Astrocyte (in vitro differentiated cells and primary cell): ENCODE measurements at regions not wholly inside any gene's neighbourhood (a gene's known extent, or its start where the extent isn't known, plus 50 kb on each side); places are given as distances from the start of the nearest gene placed in this dataset.
"Not testable (repeated sequence)": the region's sequence is repeated elsewhere in the genome, so short reads cannot be mapped to it uniquely, and the experiment has no call there.

ENCODE experiments used
- DNase-seq: peaks from one replicate; pipeline ENCODE4 v3.0.0-alpha.2; 2010; ENCODE audit warnings: low read depth
- FAIRE-seq: peaks from 2 replicates; lab custom pipeline; 2011; peaks lifted over from hg19 to GRCh38; lab: Jason Lieb, UNC
- H2AFZ ChIP-seq: 2 replicates; pipeline ENCODE4 v1.6.0; 2012; ENCODE audit warnings: low read depth, low read length, inconsistent platforms
- H3K27ac ChIP-seq: 2 replicates; pipeline ENCODE4 v1.5.1; 2011; ENCODE audit warnings: low read depth, low read length, inconsistent platforms
- H3K27me3 ChIP-seq: 2 replicates; pipeline ENCODE4 v1.6.0; 2011; ENCODE audit warnings: low read length, inconsistent platforms; ENCODE audit not compliant: insufficient read depth
- H3K36me3 ChIP-seq: 2 replicates; pipeline ENCODE4 v1.5.1; 2011; ENCODE audit warnings: low read length, inconsistent platforms; ENCODE audit not compliant: insufficient read depth
- H3K4me1 ChIP-seq: 2 replicates; pipeline ENCODE4 v1.5.1; 2011; ENCODE audit warnings: low read length, inconsistent platforms; ENCODE audit not compliant: insufficient read depth
- H3K4me2 ChIP-seq: 2 replicates; pipeline ENCODE4 v1.6.0; 2012; ENCODE audit warnings: low read length, inconsistent platforms
- H3K4me3 ChIP-seq: 2 replicates; pipeline ENCODE4 v1.5.1; 2011; ENCODE audit warnings: low read depth, mild to moderate bottlenecking, low read length, inconsistent platforms; ENCODE audit not compliant: insufficient read depth
- H3K79me2 ChIP-seq: 2 replicates; pipeline ENCODE4 v1.6.0; 2012; ENCODE audit warnings: mild to moderate bottlenecking, low read length, inconsistent platforms; ENCODE audit not compliant: insufficient read depth
- H3K9ac ChIP-seq: 2 replicates; pipeline ENCODE4 v1.6.0; 2012; ENCODE audit warnings: mild to moderate bottlenecking, low read length, inconsistent platforms
- H3K9me3 ChIP-seq: 2 replicates; pipeline ENCODE4 v1.5.1; 2012; ENCODE audit warnings: low read depth, mild to moderate bottlenecking, low read length, inconsistent platforms; ENCODE audit not compliant: insufficient read depth
- H4K20me1 ChIP-seq: 2 replicates; pipeline ENCODE4 v1.6.0; 2012; ENCODE audit warnings: low read length, inconsistent platforms; ENCODE audit not compliant: insufficient read depth
- H3K27ac Mint-ChIP-seq: one replicate; pipeline ENCODE4 v1.8.0; 2021; ENCODE audit warnings: mild to moderate bottlenecking, mixed read lengths; ENCODE audit not compliant: unreplicated experiment
- H3K27me3 Mint-ChIP-seq: one replicate; pipeline ENCODE4 v1.8.0; 2021; ENCODE audit warnings: low read depth, mixed read lengths; ENCODE audit not compliant: unreplicated experiment
- H3K36me3 Mint-ChIP-seq: one replicate; pipeline ENCODE4 v1.8.0; 2021; ENCODE audit warnings: low read depth, mixed read lengths; ENCODE audit not compliant: unreplicated experiment
- H3K4me1 Mint-ChIP-seq: one replicate; pipeline ENCODE4 v1.8.0; 2021; ENCODE audit warnings: low read depth, mixed read lengths; ENCODE audit not compliant: unreplicated experiment
- H3K4me3 Mint-ChIP-seq: one replicate; pipeline ENCODE4 v1.8.0; 2021; ENCODE audit warnings: mild to moderate bottlenecking, moderate library complexity, mixed read lengths; ENCODE audit not compliant: unreplicated experiment
- H3K9me3 Mint-ChIP-seq: one replicate; pipeline ENCODE4 v1.8.0; 2021; ENCODE audit warnings: mild to moderate bottlenecking, mixed read lengths; ENCODE audit not compliant: unreplicated experiment
- EZH2 ChIP-seq: IDR thresholded peaks from 2 replicates; pipeline ENCODE4 v1.6.1; 2012; ENCODE audit warnings: mild to moderate bottlenecking, low read length, inconsistent platforms; ENCODE audit not compliant: insufficient read depth
- TF ChIP-seq, protein P1 (sequence below): IDR thresholded peaks from 2 replicates; pipeline ENCODE4 v1.5.1; 2011; ENCODE audit warnings: low read depth, mild to moderate bottlenecking, inconsistent platforms, low read length, moderate library complexity; ENCODE audit not compliant: insufficient read depth

DNA sequence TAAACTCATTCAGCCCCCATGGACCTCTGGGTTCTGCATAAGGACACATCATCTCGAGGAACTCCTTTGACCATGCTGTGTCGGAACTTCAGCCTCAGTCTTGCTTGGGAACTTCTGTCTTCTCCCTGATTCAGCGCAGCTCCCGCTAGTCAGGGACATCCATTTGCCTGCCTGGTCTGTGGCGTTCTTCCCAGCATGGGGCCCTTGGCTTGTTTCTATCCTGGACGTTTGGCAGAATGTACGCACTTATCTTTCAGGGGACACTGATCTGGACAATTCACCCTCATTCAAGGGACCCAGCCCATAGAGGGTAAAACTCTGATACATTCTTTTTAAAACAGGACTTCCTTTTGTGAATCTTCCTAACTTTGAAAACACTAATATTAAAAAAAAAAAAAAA lies 75.8 kb upstream of the WIPF1 start:
- Mint-ChIP-seq H3K4me3 (no peak overlapping the region), H3K27ac (no peak overlapping the region), H3K27me3 (no peaks in the 10 kb centered on the region), H3K4me1 (no peaks in the 10 kb centered on the region), H3K9me3 (peaks cover 10% of the 10 kb centered on the region), H3K36me3 (peaks cover 21% of the 10 kb centered on the region)
- H3K9ac ChIP-seq = no peak overlapping the region
- TF ChIP-seq, protein P1, sequence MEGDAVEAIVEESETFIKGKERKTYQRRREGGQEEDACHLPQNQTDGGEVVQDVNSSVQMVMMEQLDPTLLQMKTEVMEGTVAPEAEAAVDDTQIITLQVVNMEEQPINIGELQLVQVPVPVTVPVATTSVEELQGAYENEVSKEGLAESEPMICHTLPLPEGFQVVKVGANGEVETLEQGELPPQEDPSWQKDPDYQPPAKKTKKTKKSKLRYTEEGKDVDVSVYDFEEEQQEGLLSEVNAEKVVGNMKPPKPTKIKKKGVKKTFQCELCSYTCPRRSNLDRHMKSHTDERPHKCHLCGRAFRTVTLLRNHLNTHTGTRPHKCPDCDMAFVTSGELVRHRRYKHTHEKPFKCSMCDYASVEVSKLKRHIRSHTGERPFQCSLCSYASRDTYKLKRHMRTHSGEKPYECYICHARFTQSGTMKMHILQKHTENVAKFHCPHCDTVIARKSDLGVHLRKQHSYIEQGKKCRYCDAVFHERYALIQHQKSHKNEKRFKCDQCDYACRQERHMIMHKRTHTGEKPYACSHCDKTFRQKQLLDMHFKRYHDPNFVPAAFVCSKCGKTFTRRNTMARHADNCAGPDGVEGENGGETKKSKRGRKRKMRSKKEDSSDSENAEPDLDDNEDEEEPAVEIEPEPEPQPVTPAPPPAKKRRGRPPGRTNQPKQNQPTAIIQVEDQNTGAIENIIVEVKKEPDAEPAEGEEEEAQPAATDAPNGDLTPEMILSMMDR = no peak
- no peaks in the 10 kb centered on the region for H3K9me3 ChIP-seq
- H3K27me3 ChIP-seq = no peaks in the 10 kb centered on the region
- H4K20me1 ChIP-seq = peaks cover 20% of the 10 kb centered on the region
- H2AFZ ChIP-seq = no peak overlapping the region
- H3K27ac ChIP-seq = no peak overlapping the region
- no peak overlapping the region for H3K4me3 ChIP-seq
- no peaks in the 10 kb centered on the region for H3K4me1 ChIP-seq
- no peaks in the 10 kb centered on the region for H3K36me3 ChIP-seq
- peaks cover 13% of the 10 kb centered on the region for H3K79me2 ChIP-seq
- DNase-seq (no peak), FAIRE-seq (no peak)
- H3K4me2 ChIP-seq = no peak overlapping the region

DNA sequence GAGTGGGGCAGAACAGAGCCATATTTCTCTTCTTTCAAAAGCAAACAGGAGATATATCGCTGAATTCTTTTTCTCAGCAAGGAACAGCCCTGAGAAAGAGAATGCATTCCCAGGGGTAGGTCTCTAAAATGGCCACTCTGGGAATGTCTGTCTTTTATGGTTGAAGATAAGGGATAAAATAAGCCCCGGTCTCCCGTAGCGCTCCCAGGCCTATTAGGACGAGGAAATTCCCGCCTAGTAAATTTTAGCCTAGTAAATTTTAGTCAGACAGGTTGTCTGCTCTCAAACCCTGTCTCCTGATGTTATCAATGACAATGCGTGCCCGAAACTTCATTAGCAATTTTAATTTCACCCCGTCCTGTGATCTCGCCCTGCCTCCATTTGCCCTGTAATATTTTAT lies 73.9 kb upstream of the WIPF1 start:
- DNase-seq, H3K9me3 ChIP-seq, H3K27me3 ChIP-seq, H3K4me2 ChIP-seq, H3K79me2 ChIP-seq, H3K9me3 Mint-ChIP-seq, H3K27ac ChIP-seq, H3K27me3 Mint-ChIP-seq, H3K4me1 Mint-ChIP-seq, FAIRE-seq, H3K27ac Mint-ChIP-seq, H3K9ac ChIP-seq, H2AFZ ChIP-seq, H3K4me3 ChIP-seq, H3K36me3 ChIP-seq, H3K4me1 ChIP-seq, H3K4me3 Mint-ChIP-seq: not testable (repeated sequence)
- H3K36me3 Mint-ChIP-seq = peaks cover 21% of the 10 kb centered on the region
- peaks cover 25% of the 10 kb centered on the region for H4K20me1 ChIP-seq

DNA sequence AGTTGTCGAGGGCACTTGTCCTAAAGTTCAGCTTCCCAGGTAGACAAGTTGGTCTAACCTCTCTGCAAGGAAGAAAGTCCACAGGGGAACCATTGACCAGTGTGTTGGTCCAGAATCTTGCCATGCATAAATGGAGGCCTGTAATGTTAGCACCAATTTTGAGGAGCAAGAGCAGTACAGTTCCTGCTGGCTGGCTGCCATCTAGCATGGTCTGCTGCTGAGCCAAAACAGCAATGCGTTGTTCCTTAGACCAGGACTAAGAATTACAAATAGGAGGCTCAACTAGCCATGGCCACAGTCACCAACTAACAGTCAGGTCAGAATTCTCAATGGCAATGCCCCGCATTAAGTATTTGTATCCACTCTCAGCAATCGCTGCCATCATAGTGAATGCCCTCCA lies 72.8 kb upstream of the WIPF1 start:
- Histone ChIP-seq H3K4me1 (no peaks in the 10 kb centered on the region), H3K9ac (no peak overlapping the region), H3K79me2 (no peaks in the 10 kb centered on the region), H4K20me1 (peaks cover 25% of the 10 kb centered on the region), H3K9me3 (no peaks in the 10 kb centered on the region), H3K4me3 (no peak overlapping the region), H2AFZ (no peak overlapping the region), H3K27me3 (no peaks in the 10 kb centered on the region), H3K36me3 (no peaks in the 10 kb centered on the region), H3K27ac (no peak overlapping the region), H3K4me2 (no peak overlapping the region)
- H3K9me3 Mint-ChIP-seq = peaks cover 10% of the 10 kb centered on the region
- H3K27ac Mint-ChIP-seq = no peak overlapping the region
- TF ChIP-seq EZH2 = no peak
- TF ChIP-seq, protein P1 = no peak
- H3K36me3 Mint-ChIP-seq = peaks cover 21% of the 10 kb centered on the region
- no peak for FAIRE-seq
- H3K27me3 Mint-ChIP-seq = no peaks in the 10 kb centered on the region
- DNase-seq = no peak
- H3K4me3 Mint-ChIP-seq = no peak overlapping the region
- H3K4me1 Mint-ChIP-seq = peaks cover 8% of the 10 kb centered on the region
